ENCODE measurements at regions not wholly inside any gene's neighbourhood (a gene's known extent, or its start where the extent isn't known, plus 50 kb on each side); places are given as distances from the start of the nearest gene placed in this dataset.

DNA sequence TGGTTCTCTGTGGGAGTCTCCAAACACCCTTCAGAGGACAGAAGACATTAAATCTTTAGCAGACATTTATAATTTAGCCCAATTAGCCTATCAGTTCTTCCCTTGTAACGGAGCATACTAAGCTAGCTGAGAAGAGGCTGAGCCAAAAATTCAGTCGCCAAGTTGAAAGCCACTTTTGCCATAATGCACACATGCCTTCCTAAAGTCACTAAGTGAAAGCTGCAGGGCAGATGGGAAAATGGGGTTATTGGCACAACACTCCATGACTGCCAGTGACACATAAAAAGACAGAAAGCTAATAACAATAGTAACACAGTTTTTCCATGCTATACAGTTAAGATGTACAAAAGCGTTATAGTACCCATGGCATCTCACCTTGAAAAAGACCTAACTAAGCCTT, 176.2 kb downstream of the DIRAS2 start:
- no peak for TF ChIP-seq POLR2A (IDR thresholded peaks at IDR 0.05; ENCODE audit: low read length)
- TF ChIP-seq GATA1 (IDR thresholded peaks at IDR 0.05; ENCODE audit: low read depth, low read length), result no peak
